ENCODE measurements at regions not wholly inside any gene's neighbourhood (a gene's known extent, or its start where the extent isn't known, plus 50 kb on each side); places are given as distances from the start of the nearest gene placed in this dataset.

- no peak for TF ChIP-seq SMC3 (IDR thresholded peaks at IDR 0.05; ENCODE audit: low read depth, low read length)
- no peak for TF ChIP-seq CTCF (conservative IDR thresholded peaks at IDR 0.05; ENCODE audit: low read depth, low read length)
- no peak for TF ChIP-seq ELK1 (IDR thresholded peaks at IDR 0.05; ENCODE audit: borderline replicate concordance, low read depth, low read length)
- TF ChIP-seq BHLHE40 (IDR thresholded peaks at IDR 0.05; ENCODE audit: low read depth, low read length) = no peak
- no peak for TF ChIP-seq USF2 (IDR thresholded peaks at IDR 0.05; ENCODE audit: low read depth, low read length)
- no peak for TF ChIP-seq POLR2A (IDR thresholded peaks at IDR 0.05; ENCODE audit: low read depth, low read length)
- no peak for TF ChIP-seq MAZ (IDR thresholded peaks at IDR 0.05; ENCODE audit: borderline replicate concordance, low read depth, low read length)
- TF ChIP-seq FOS (IDR thresholded peaks at IDR 0.05; ENCODE audit: low read depth, low read length) = no peak
- TF ChIP-seq CEBPB (IDR thresholded peaks at IDR 0.05; ENCODE audit: low read depth, low read length) = no peak
Observed at GRCh38 chr4:161247831-161248230, 916.0 kb downstream of the FSTL5 start.

Measured in IMR-90 (cell line).